H1 (cell line): ENCODE measurements at regions not wholly inside any gene's neighbourhood (a gene's known extent, or its start where the extent isn't known, plus 50 kb on each side); places are given as distances from the start of the nearest gene placed in this dataset.

Source experiments
- CTCF ChIA-PET: fragments of 300-600 bp; sonication (Branson Sonifier 250); formaldehyde crosslinking; loops from one replicate; lab custom pipeline; 2021; ENCODE audit not compliant: partially characterized antibody; lab: Charles Lee
- POLR2A ChIA-PET: fragments of 300-600 bp; sonication (Branson Sonifier 250); formaldehyde crosslinking; loops from one replicate; lab custom pipeline; 2021; ENCODE audit warnings: inconsistent platforms; ENCODE audit not compliant: partially characterized antibody; lab: Charles Lee
- DNase-seq, 2 experiments: peaks; one replicate each; pipeline versions ENCODE4 v3.0.0 to v3.0.0-alpha.2; 2010 to 2022; ENCODE audit warnings: low spot score in 2 of 2, low read depth in 1 of 2, mixed read lengths in 1 of 2
- FAIRE-seq: peaks from 2 replicates; lab custom pipeline; 2011; peaks lifted over from hg19 to GRCh38; lab: Jason Lieb, UNC
- H2AFZ ChIP-seq: 2 replicates; pipeline ENCODE4 v1.8.1; 2012; ENCODE audit warnings: low read length, inconsistent platforms
- H2AK5ac ChIP-seq: 2 replicates; pipeline ENCODE4 v1.6.1; 2013; ENCODE audit warnings: low read depth, low read length
- H2BK120ac ChIP-seq: replicated peaks from 2 replicates; pipeline ENCODE3; 2013; ENCODE audit warnings: low read depth, low read length, inconsistent platforms
- H2BK12ac ChIP-seq: 2 replicates; pipeline ENCODE4 v1.6.1; 2013; ENCODE audit warnings: low read depth, low read length
- H2BK15ac ChIP-seq: 2 replicates; pipeline ENCODE4 v1.6.1; 2013; ENCODE audit warnings: low read length
- H2BK20ac ChIP-seq: 2 replicates; pipeline ENCODE4 v1.6.1; 2013; ENCODE audit warnings: low read length
- H2BK5ac ChIP-seq: 2 replicates; pipeline ENCODE4 v1.6.1; 2013; ENCODE audit warnings: low read depth, low read length
- H3K14ac ChIP-seq: 2 replicates; pipeline ENCODE4 v1.6.1; 2013; ENCODE audit warnings: inconsistent platforms; ENCODE audit not compliant: insufficient read length
- H3K18ac ChIP-seq: 2 replicates; pipeline ENCODE4 v1.6.1; 2013; ENCODE audit warnings: low read length; ENCODE audit errors: extremely low read depth
- H3K23ac ChIP-seq: 2 replicates; pipeline ENCODE4 v1.6.1; 2013; ENCODE audit warnings: inconsistent platforms; ENCODE audit not compliant: insufficient read length
- H3K23me2 ChIP-seq: 2 replicates; pipeline ENCODE4 v1.6.1; 2013; ENCODE audit warnings: low read depth, low read length
- H3K27ac ChIP-seq: 2 replicates; pipeline ENCODE4 v1.6.1; 2011; ENCODE audit warnings: low read depth, low read length, inconsistent platforms
- H3K27me3 ChIP-seq, 4 experiments: replicated peaks in 1 of 4; 1 replicate in 1 of 4; 2 replicates in 3 of 4; pipeline versions ENCODE4 v1.6.1 to v1.8.1; 2011 to 2013; ENCODE audit warnings: low read length in 3 of 4, mild to moderate bottlenecking in 3 of 4, inconsistent platforms in 2 of 4, mixed read lengths in 2 of 4, moderate library complexity in 1 of 4; ENCODE audit not compliant: control insufficient read depth in 3 of 4, insufficient read depth in 3 of 4; ENCODE audit errors: extremely low read depth in 1 of 4
- H3K36me3 ChIP-seq, 4 experiments: 2 replicates each; pipeline versions ENCODE4 v1.6.1 to v1.8.1; 2011 to 2013; ENCODE audit warnings: mild to moderate bottlenecking in 4 of 4, low read length in 3 of 4, moderate library complexity in 2 of 4, control low read depth in 1 of 4, inconsistent platforms in 1 of 4; ENCODE audit not compliant: insufficient read depth in 4 of 4, control insufficient read depth in 2 of 4
- H3K4ac ChIP-seq: replicated peaks from 2 replicates; pipeline ENCODE3; 2013; ENCODE audit warnings: low read length, low read depth, mixed read lengths, inconsistent platforms; ENCODE audit not compliant: insufficient read length
- H3K4me1 ChIP-seq, 4 experiments: replicated peaks in 1 of 4; 1 replicate in 1 of 4; 2 replicates in 3 of 4; pipeline versions ENCODE4 v1.6.1 to v1.8.1; 2011 to 2013; ENCODE audit warnings: low read length in 3 of 4, inconsistent platforms in 2 of 4, mixed read lengths in 1 of 4; ENCODE audit not compliant: insufficient read depth in 4 of 4, control insufficient read depth in 3 of 4
- H3K4me2 ChIP-seq, 2 experiments: 2 replicates each; pipeline versions ENCODE4 v1.6.1 to v1.8.1; 2011 to 2013; ENCODE audit warnings: low read depth in 2 of 2, low read length in 2 of 2, control low read depth in 1 of 2, inconsistent platforms in 1 of 2, mild to moderate bottlenecking in 1 of 2; ENCODE audit not compliant: insufficient read depth in 1 of 2
- H3K4me3 ChIP-seq, 4 experiments: fragments of 200-600, 300-600 bp in 1 of 4; sonication (generic), shearing (Covaris generic), sonication (Bioruptor Twin) in 1 of 4; 2 replicates each; pipeline versions ENCODE4 v1.5.1 to v1.8.1; 2011 to 2016; ENCODE audit warnings: low read length in 4 of 4, low read depth in 3 of 4, control low read depth in 2 of 4, inconsistent platforms in 2 of 4, mild to moderate bottlenecking in 2 of 4, mixed read lengths in 1 of 4, moderate library complexity in 1 of 4; ENCODE audit not compliant: insufficient read depth in 2 of 4; ENCODE audit errors: extremely low read depth in 1 of 4
- H3K56ac ChIP-seq: replicated peaks from 2 replicates; pipeline ENCODE3; 2013; ENCODE audit warnings: low read depth, mild to moderate bottlenecking, mixed read lengths, low read length, inconsistent platforms; ENCODE audit not compliant: insufficient read length
- H3K79me1 ChIP-seq: 2 replicates; pipeline ENCODE4 v1.6.1; 2013; ENCODE audit warnings: low read depth, low read length, control low read depth
- H3K79me2 ChIP-seq, 2 experiments: 2 replicates each; pipeline versions ENCODE4 v1.6.1 to v1.8.1; 2012 to 2013; ENCODE audit warnings: low read length in 2 of 2, mild to moderate bottlenecking in 2 of 2, inconsistent platforms in 1 of 2; ENCODE audit not compliant: insufficient read depth in 2 of 2, control insufficient read depth in 1 of 2
- H3K9ac ChIP-seq, 4 experiments: replicated peaks in 1 of 4; 1 replicate in 1 of 4; 2 replicates in 3 of 4; pipeline versions ENCODE4 v1.6.1 to v1.8.1; 2011 to 2013; ENCODE audit warnings: low read depth in 3 of 4, low read length in 3 of 4, control low read depth in 2 of 4, mild to moderate bottlenecking in 2 of 4, moderate library complexity in 2 of 4, inconsistent platforms in 1 of 4; ENCODE audit errors: extremely low read depth in 1 of 4
- H3K9me3 ChIP-seq, 2 experiments: 2 replicates each; pipeline versions ENCODE4 v1.6.1 to v1.8.1; 2012 to 2013; ENCODE audit warnings: mild to moderate bottlenecking in 2 of 2, moderate library complexity in 2 of 2, control low read depth in 1 of 2, inconsistent platforms in 1 of 2, low read depth in 1 of 2, low read length in 1 of 2, mixed read lengths in 1 of 2; ENCODE audit not compliant: insufficient read depth in 2 of 2
- H4K20me1 ChIP-seq, 2 experiments: replicated peaks in 1 of 2; 2 replicates each; pipeline versions ENCODE3 to v1.8.1; 2011 to 2013; ENCODE audit warnings: inconsistent platforms in 2 of 2, low read length in 2 of 2, mild to moderate bottlenecking in 1 of 2; ENCODE audit not compliant: insufficient read depth in 2 of 2, control insufficient read depth in 1 of 2
- H4K5ac ChIP-seq: 2 replicates; pipeline ENCODE4 v1.6.1; 2013; ENCODE audit warnings: low read length, low read depth, mixed read lengths, inconsistent platforms; ENCODE audit not compliant: insufficient read length
- H4K8ac ChIP-seq: 2 replicates; pipeline ENCODE4 v1.8.0; 2013; ENCODE audit warnings: mild to moderate bottlenecking, moderate library complexity, low read length, inconsistent platforms; ENCODE audit not compliant: insufficient read depth; ENCODE audit errors: extremely low read depth
- H4K91ac ChIP-seq: replicated peaks from 2 replicates; pipeline ENCODE3; 2013; ENCODE audit warnings: low read length, mixed read lengths, inconsistent platforms; ENCODE audit not compliant: insufficient read length
- ATF3 ChIP-seq: IDR thresholded peaks from 2 replicates; pipeline ENCODE4 v1.6.1; 2011; ENCODE audit warnings: low read depth, mild to moderate bottlenecking, low read length; ENCODE audit not compliant: insufficient read depth
- BRCA1 ChIP-seq: IDR thresholded peaks from 2 replicates; pipeline ENCODE4 v1.6.1; 2012; ENCODE audit warnings: low read depth, low read length, improper control_type of control experiment
- CBX8 ChIP-seq: fragments of 300-800, 300-1000 bp; sonication (generic); IDR thresholded peaks from 2 replicates; pipeline ENCODE4 v1.7.1; 2016; ENCODE audit warnings: low read depth, low read length, borderline replicate concordance
- CHD1 ChIP-seq: IDR thresholded peaks from 2 replicates; pipeline ENCODE4 v1.6.1; 2012; ENCODE audit warnings: low read depth, low read length, improper control_type of control experiment
- PHF8 ChIP-seq: fragments of 200-600 bp; sonication (generic); conservative IDR thresholded peaks from 2 replicates; pipeline ENCODE4 v1.7.1; 2012; ENCODE audit warnings: low read depth, mild to moderate bottlenecking, inconsistent platforms, low read length, moderate library complexity
- SIN3A ChIP-seq, 2 experiments: IDR thresholded peaks in 1 of 2; conservative IDR thresholded peaks in 1 of 2; 2 replicates each; pipeline ENCODE4 v1.6.1; 2011 to 2012; ENCODE audit warnings: low read length in 2 of 2, improper control_type of control experiment in 1 of 2, low read depth in 1 of 2, mild to moderate bottlenecking in 1 of 2
- SP1 ChIP-seq: IDR thresholded peaks from 2 replicates; pipeline ENCODE4 v1.6.1; 2011; ENCODE audit warnings: low read depth, low read length
- SP4 ChIP-seq: IDR thresholded peaks from 2 replicates; pipeline ENCODE4 v1.6.1; 2012; ENCODE audit warnings: low read length, inconsistent platforms
- SUZ12 ChIP-seq: fragments of 200-600 bp; sonication (generic); IDR thresholded peaks from 2 replicates; pipeline ENCODE4 v1.6.1; 2012; ENCODE audit warnings: mild to moderate bottlenecking, inconsistent platforms, low read length, moderate library complexity, mixed read lengths
- TAF7 ChIP-seq: optimal IDR thresholded peaks from 2 replicates; pipeline ENCODE3; 2011; ENCODE audit warnings: low read depth, mild to moderate bottlenecking, inconsistent platforms, low read length, moderate library complexity, borderline replicate concordance
- WGBS, 2 experiments: shearing (Covaris generic) in 1 of 2; methylation state at CpG; one replicate each; pipeline versions ENCODE4 v1.1.6 to v1.1.7; 2013 to 2015; ENCODE audit warnings: low lambda C conversion rate in 2 of 2, mixed read lengths in 2 of 2, inconsistent platforms in 1 of 2, low coverage in 1 of 2, missing lambda C conversion rate in 1 of 2; ENCODE audit not compliant: insufficient replicate concordance in 2 of 2, insufficient coverage in 1 of 2, insufficient read length in 1 of 2; ENCODE audit errors: extremely low coverage in 1 of 2, missing lambda C conversion rate in 1 of 2; 5-methylcytosine and 5-hydroxymethylcytosine counted together

GRCh38 chr6:40262363-40262762 lies 324.8 kb downstream of the LRFN2 start:
- Histone ChIP-seq H3K4ac (no peak overlapping the region), H3K18ac (no peak overlapping the region), H3K9me3 (no peaks in the 10 kb centered on the region), H3K79me2 (no peaks in the 10 kb centered on the region), H4K91ac (no peak overlapping the region), H2BK120ac (no peak overlapping the region), H2AFZ (no peak overlapping the region), H2AK5ac (no peak overlapping the region), H3K27ac (no peak overlapping the region), H2BK12ac (no peak overlapping the region)
- DNase-seq: no peak
- POLR2A ChIA-PET: interaction anchor here (0.6 kb wide), 1 partner anchor 1361 kb away, joined by 3 read pairs; no protein-coding TSS in a partner anchor
- 100% methylated on average over 1 of the region's 1 CpG; no CpG with 5 or more reads in 1 of the 2 experiments for WGBS, 2 experiments
- no peak for TF ChIP-seq ATF3
- TF ChIP-seq CHD1: no peak
- TF ChIP-seq SP1: no peak
- no peak for TF ChIP-seq PHF8
- TF ChIP-seq BRCA1: no peak
- no peak for TF ChIP-seq SP4
- no peak for TF ChIP-seq SIN3A (conservative IDR thresholded peaks at IDR 0.05 in 1 of 2, IDR thresholded peaks at IDR 0.05 in 1 of 2; ENCODE audit: low read depth in 1 of 2, low read length in 2 of 2)
- TF ChIP-seq CBX8: no peak
- no peak for TF ChIP-seq TAF7
- no peak for TF ChIP-seq SUZ12
- TF ChIP-seq, all 59 proteins: peak for 0
- Histone ChIP-seq H3K79me1 (no peaks in the 10 kb centered on the region), H3K14ac (no peak overlapping the region), H3K23me2 (no peaks in the 10 kb centered on the region), H2BK15ac (no peak overlapping the region), H4K20me1 (no peaks in the 10 kb centered on the region), H2BK5ac (no peak overlapping the region), H3K23ac (no peak overlapping the region), H4K5ac (no peak overlapping the region), H3K56ac (no peak overlapping the region), H3K27me3 (no peaks in the 10 kb centered on the region), H3K4me1 (peaks cover 0 to 3% (median 0%) of the 10 kb centered on the region in 4 experiments; a peak in 2 of 7 replicates), H3K9ac (no peak overlapping the region), H3K4me2 (no peak overlapping the region), H2BK20ac (no peak overlapping the region), H3K4me3 (no peak overlapping the region), H3K36me3 (no peaks in the 10 kb centered on the region; a peak in 1 of 8 replicates), H4K8ac (peak overlapping the region; percentile 58; the same call in 1 of the 2 replicates)
- CTCF ChIA-PET: no interaction called here
- FAIRE-seq: no peak
